ENCODE measurements at regions not wholly inside any gene's neighbourhood (a gene's known extent, or its start where the extent isn't known, plus 50 kb on each side); places are given as distances from the start of the nearest gene placed in this dataset.

DNA sequence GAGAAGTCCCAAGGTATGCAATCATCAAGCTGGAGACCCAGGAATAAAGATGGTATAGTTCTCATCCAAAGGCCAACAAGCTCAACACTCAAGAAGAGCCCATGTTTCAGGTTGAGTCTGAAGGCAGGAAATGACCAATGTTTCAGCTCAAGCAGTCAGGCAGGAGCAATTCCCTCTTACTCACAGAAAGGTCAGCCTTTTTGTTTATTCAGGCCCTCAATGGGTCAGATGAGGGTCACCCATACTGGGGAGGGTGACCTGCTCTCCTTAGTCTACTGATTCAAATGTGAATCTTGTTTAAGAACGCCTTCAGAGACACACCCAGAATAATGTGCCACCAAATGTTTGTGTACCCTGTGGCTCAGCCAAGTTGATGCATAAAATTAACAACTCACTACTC is 262.4 kb downstream of the USP25 start:
- Mint-ChIP-seq H3K27ac (no peak overlapping the region), H3K9me3 (no peaks in the 10 kb centered on the region), H3K4me3 (no peak overlapping the region), H3K36me3 (ENCODE audit: low read depth) (no peaks in the 10 kb centered on the region), H3K27me3 (no peaks in the 10 kb centered on the region), H3K4me1 (ENCODE audit: low read depth) (no peaks in the 10 kb centered on the region)
- intact Hi-C loops (cut with micrococcal nuclease): no loop called here

- Mint-ChIP-seq H3K27me3 (no peaks in the 10 kb centered on the region), H3K36me3 (ENCODE audit: low read depth) (no peaks in the 10 kb centered on the region), H3K27ac (no peak overlapping the region), H3K9me3 (no peaks in the 10 kb centered on the region), H3K4me1 (ENCODE audit: low read depth) (no peaks in the 10 kb centered on the region), H3K4me3 (no peak overlapping the region)
- intact Hi-C loops (cut with micrococcal nuclease): no loop called here
Measured at GRCh38 chr21:15993951-15994350, 264.2 kb downstream of the USP25 start.

- H3K9me3 Mint-ChIP-seq: no peaks in the 10 kb centered on the region
- no peak overlapping the region for H3K4me3 Mint-ChIP-seq
- H3K36me3 Mint-ChIP-seq (ENCODE audit: low read depth): no peaks in the 10 kb centered on the region
- intact Hi-C loops (cut with micrococcal nuclease): no loop called here
- no peaks in the 10 kb centered on the region for H3K4me1 Mint-ChIP-seq (ENCODE audit: low read depth)
- H3K27me3 Mint-ChIP-seq: no peaks in the 10 kb centered on the region
- no peak overlapping the region for H3K27ac Mint-ChIP-seq
Measured at GRCh38 chr21:15999741-16000140, 270.0 kb downstream of the USP25 start.

DNA sequence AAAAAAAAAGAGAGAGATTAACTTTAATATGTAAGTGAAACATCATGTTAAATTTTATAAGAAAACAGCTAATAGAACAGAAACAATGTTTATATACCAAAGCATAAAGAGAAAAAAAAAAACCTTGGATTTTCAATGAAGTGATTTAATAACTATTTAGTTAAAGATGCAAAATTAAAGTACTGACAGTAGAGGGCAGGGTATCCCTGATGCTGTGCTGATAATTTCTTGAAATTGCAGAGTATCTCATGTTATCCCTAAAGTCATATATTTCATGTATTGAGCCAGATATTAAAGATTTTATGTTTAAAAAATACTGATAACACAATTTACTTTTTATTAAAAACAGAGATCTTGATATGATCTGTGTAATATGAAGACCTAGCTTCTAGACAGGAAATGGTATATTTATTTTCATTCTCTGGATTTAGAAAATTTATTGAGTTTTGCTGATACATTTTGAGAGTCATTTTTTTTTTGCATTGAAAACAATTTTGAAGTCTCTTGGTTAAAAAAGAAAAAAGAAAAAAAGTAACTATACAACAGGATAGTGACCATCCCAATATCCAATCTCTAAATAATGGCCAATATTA is 273.2 kb downstream of the USP25 start:
- H3K27me3 Mint-ChIP-seq: no peaks in the 10 kb centered on the region
- H3K9me3 Mint-ChIP-seq: no peaks in the 10 kb centered on the region
- intact Hi-C loops (cut with micrococcal nuclease): no loop called here

DNA sequence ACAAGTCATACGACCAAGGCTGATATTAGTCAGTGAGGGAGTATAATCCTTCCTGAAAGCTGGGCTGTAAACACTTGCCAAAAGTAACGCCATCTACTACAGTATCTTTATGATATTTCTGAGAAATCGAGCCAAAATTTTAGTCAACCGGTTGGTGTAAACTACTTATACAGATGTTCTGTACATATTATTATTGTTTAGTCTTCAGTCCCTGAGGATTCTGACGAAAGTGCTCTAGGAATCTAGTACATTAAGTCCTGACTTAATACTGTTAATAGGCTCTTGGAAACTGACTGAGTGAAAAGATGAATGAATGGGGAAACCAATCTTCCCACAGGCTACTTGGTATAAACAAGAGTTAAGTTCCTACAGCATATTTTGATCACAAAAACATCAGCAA is 274.3 kb downstream of the USP25 start:
- Mint-ChIP-seq H3K27ac (no peak overlapping the region), H3K27me3 (no peaks in the 10 kb centered on the region), H3K4me1 (ENCODE audit: low read depth) (no peaks in the 10 kb centered on the region), H3K4me3 (no peak overlapping the region), H3K9me3 (no peaks in the 10 kb centered on the region), H3K36me3 (ENCODE audit: low read depth) (no peaks in the 10 kb centered on the region)
- intact Hi-C loops (cut with micrococcal nuclease): no loop called here

More for the DNA sequence above, 273.2 kb downstream of the USP25 start:
- no peak overlapping the region for H3K27ac Mint-ChIP-seq
- no peaks in the 10 kb centered on the region for H3K36me3 Mint-ChIP-seq (ENCODE audit: low read depth)
- H3K4me1 Mint-ChIP-seq (ENCODE audit: low read depth): no peaks in the 10 kb centered on the region
- H3K4me3 Mint-ChIP-seq: no peak overlapping the region

- H3K36me3 Mint-ChIP-seq (ENCODE audit: low read depth): no peaks in the 10 kb centered on the region
- H3K27ac Mint-ChIP-seq: no peak overlapping the region
- no peaks in the 10 kb centered on the region for H3K4me1 Mint-ChIP-seq (ENCODE audit: low read depth)
- H3K27me3 Mint-ChIP-seq: no peaks in the 10 kb centered on the region
- no peak overlapping the region for H3K4me3 Mint-ChIP-seq
- H3K9me3 Mint-ChIP-seq: no peaks in the 10 kb centered on the region
- intact Hi-C loops (cut with micrococcal nuclease): no loop called here
Measured at GRCh38 chr21:16004523-16004922, 274.7 kb downstream of the USP25 start.

- no peaks in the 10 kb centered on the region for H3K9me3 Mint-ChIP-seq
- no peak overlapping the region for H3K27ac Mint-ChIP-seq
- intact Hi-C loops (cut with micrococcal nuclease): no loop called here
- no peaks in the 10 kb centered on the region for H3K36me3 Mint-ChIP-seq (ENCODE audit: low read depth)
- no peak overlapping the region for H3K4me3 Mint-ChIP-seq
- no peaks in the 10 kb centered on the region for H3K27me3 Mint-ChIP-seq
- H3K4me1 Mint-ChIP-seq (ENCODE audit: low read depth): no peaks in the 10 kb centered on the region
Measured at GRCh38 chr21:16005996-16006395, 276.2 kb downstream of the USP25 start.

DNA sequence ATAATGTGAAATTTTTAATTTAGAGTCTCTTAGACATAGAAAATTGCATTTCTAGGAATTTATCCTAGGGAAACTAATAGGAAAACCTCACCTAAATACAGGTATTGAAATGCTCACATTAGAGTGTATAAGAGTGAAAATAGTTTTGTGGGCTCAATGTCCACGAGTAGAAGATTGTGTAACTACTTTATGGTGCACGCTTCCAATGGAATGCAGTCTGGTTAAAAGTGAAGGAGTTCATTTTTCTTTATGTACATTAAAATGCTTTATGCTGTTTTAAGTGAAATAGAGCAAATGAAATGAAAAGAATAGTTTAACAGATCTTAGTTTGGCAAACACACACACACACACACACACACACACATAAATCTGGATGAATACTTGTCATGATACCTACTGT is 278.2 kb downstream of the USP25 start:
- intact Hi-C loops (cut with micrococcal nuclease): no loop called here
- Mint-ChIP-seq H3K36me3 (ENCODE audit: low read depth) (no peaks in the 10 kb centered on the region), H3K4me1 (ENCODE audit: low read depth) (no peaks in the 10 kb centered on the region), H3K27me3 (no peaks in the 10 kb centered on the region), H3K4me3 (no peak overlapping the region), H3K9me3 (peaks cover 9% of the 10 kb centered on the region), H3K27ac (no peak overlapping the region)

DNA sequence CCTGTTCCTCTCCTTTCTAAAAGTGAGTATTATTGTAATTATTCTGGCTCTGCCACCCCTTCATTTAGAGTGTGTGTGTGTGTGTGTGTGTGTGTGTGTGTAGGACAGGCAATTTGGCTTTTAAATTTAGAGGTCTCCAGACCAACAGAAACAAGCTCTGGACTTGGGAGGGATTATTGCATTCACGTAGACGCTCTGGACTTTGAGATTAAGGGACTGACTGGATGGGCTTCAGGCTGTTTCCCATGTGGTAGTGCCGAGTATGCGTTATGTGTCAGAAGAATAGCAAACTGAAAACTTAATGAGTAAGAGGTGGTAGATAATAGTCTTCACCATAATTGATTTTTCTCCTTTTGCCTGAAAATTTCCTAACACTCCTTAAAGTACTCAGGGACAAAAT is 281.9 kb downstream of the USP25 start:
- no peaks in the 10 kb centered on the region for H3K36me3 Mint-ChIP-seq (ENCODE audit: low read depth)
- H3K4me3 Mint-ChIP-seq: no peak overlapping the region
- H3K27ac Mint-ChIP-seq: no peak overlapping the region
- peaks cover 14% of the 10 kb centered on the region for H3K9me3 Mint-ChIP-seq
- no peaks in the 10 kb centered on the region for H3K4me1 Mint-ChIP-seq (ENCODE audit: low read depth)
- intact Hi-C loops (cut with micrococcal nuclease): no loop called here
- no peaks in the 10 kb centered on the region for H3K27me3 Mint-ChIP-seq

DNA sequence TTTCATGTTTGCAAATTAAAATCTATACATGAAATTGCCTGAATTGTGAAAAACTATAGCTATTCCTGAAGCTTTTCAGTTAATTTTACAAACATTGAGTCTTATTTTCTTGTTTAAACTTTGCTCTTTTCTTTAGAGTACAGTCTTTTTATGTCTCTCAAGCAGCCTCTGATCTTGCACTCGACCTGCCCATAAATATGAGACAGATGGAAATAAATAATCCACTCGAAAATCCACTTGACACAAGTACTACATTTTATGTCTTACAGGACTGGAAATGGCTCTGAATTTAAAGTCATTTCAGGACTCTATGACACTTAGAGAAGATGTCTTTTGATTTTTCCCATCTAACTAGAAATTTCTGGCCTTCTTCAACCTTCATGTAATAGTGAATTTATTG is 283.8 kb downstream of the USP25 start:
- H3K9me3 Mint-ChIP-seq: peaks cover 14% of the 10 kb centered on the region
- no peaks in the 10 kb centered on the region for H3K4me1 Mint-ChIP-seq (ENCODE audit: low read depth)
- no peaks in the 10 kb centered on the region for H3K36me3 Mint-ChIP-seq (ENCODE audit: low read depth)
- intact Hi-C loops (cut with micrococcal nuclease): no loop called here
- H3K4me3 Mint-ChIP-seq: no peak overlapping the region
- H3K27ac Mint-ChIP-seq: no peak overlapping the region
- H3K27me3 Mint-ChIP-seq: no peaks in the 10 kb centered on the region

DNA sequence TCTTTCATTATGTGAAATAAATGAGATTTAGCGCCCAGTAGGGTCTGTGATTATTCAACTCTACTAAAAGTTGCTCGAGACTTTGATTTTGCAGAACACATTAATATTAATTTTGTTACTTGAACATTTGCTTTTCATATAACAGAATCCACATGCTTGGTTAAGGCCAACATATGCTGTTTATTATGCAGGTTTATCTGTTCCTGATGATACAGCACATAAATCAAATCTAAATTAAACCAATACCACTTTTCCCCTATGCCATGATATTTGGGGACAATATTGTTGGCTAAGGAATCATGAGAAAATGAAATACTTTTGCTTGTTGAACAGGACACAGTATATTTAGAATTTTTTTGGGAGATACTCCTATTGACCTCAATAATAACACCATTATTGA is 291.1 kb downstream of the USP25 start:
- Mint-ChIP-seq H3K9me3 (peaks cover 15% of the 10 kb centered on the region), H3K27ac (no peak overlapping the region), H3K4me1 (ENCODE audit: low read depth) (no peaks in the 10 kb centered on the region), H3K36me3 (ENCODE audit: low read depth) (no peaks in the 10 kb centered on the region), H3K4me3 (no peak overlapping the region), H3K27me3 (no peaks in the 10 kb centered on the region)
- intact Hi-C loops (cut with micrococcal nuclease): no loop called here

DNA sequence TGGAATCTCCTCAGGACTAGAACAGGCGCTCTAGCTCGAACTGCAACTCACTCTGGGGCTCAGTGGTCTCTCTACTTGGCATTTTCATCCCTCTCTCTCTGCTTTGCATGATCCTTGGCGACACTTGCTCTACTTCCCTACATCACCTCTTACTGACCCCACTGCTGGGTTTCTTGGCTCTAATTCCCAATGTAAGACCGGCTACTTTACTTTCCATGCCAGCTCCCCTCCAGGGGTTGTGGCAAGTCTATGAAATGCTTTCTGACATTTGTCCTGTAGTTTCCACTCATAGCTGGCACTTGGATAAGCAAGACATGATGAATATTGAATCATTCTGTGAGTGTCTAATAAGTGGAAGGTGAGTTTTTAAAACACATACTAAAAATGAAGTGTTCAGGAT is 292.3 kb downstream of the USP25 start:
- Mint-ChIP-seq H3K27me3 (no peaks in the 10 kb centered on the region), H3K4me3 (no peak overlapping the region), H3K36me3 (ENCODE audit: low read depth) (no peaks in the 10 kb centered on the region), H3K4me1 (ENCODE audit: low read depth) (no peaks in the 10 kb centered on the region), H3K9me3 (peaks cover 16% of the 10 kb centered on the region), H3K27ac (no peak overlapping the region)
- intact Hi-C loops (cut with micrococcal nuclease): no loop called here

GRCh38 chr21:16022921-16023320 is 293.1 kb downstream of the USP25 start:
- Mint-ChIP-seq H3K27me3 (no peaks in the 10 kb centered on the region), H3K9me3 (peaks cover 16% of the 10 kb centered on the region), H3K4me3 (no peak overlapping the region), H3K4me1 (ENCODE audit: low read depth) (no peaks in the 10 kb centered on the region), H3K36me3 (ENCODE audit: low read depth) (no peaks in the 10 kb centered on the region), H3K27ac (no peak overlapping the region)
- intact Hi-C loops (cut with micrococcal nuclease): no loop called here

- Mint-ChIP-seq H3K36me3 (ENCODE audit: low read depth) (no peaks in the 10 kb centered on the region), H3K4me3 (no peak overlapping the region), H3K27me3 (no peaks in the 10 kb centered on the region), H3K4me1 (ENCODE audit: low read depth) (no peaks in the 10 kb centered on the region), H3K27ac (no peak overlapping the region), H3K9me3 (peaks cover 11% of the 10 kb centered on the region)
- intact Hi-C loops (cut with micrococcal nuclease): no loop called here
Measured at GRCh38 chr21:16028142-16028541, 298.4 kb downstream of the USP25 start.

DNA sequence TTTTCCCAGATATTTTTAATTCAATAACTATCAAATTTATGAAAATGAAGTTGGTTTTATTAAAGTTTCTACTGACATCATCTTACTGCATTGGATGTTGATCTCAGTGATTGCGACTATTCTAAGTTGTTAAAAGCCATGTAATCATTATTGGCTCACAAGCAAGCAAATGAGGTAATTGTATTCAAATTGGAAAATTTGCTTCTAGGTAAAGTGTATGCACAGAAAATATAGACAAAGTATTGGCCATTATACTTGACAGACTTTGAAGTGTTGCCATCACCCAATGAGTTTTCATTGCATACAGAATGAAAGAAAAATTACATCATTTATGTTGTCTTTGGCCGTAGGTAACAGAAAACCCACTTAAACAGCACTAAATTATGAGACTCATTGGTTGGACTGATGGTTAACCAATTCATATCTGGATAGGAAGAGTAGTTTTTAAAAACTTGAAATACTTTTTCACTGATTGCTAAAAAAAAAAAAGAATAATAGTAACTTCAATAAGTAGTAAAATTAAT is 299.2 kb downstream of the USP25 start:
- intact Hi-C loops (cut with micrococcal nuclease): no loop called here
- Mint-ChIP-seq H3K27ac (no peak overlapping the region), H3K4me3 (no peak overlapping the region), H3K27me3 (no peaks in the 10 kb centered on the region), H3K4me1 (ENCODE audit: low read depth) (no peaks in the 10 kb centered on the region), H3K36me3 (ENCODE audit: low read depth) (no peaks in the 10 kb centered on the region), H3K9me3 (peaks cover 7% of the 10 kb centered on the region)

Data from dendritic cell treated with granulocyte-macrophage colony-stimulating factor and Interleukin-4, amounts not matched to agents 40 ng/mL and 50 ng/mL, for 4 days (primary cell).